GM12891 (cell line): ENCODE measurements at regions not wholly inside any gene's neighbourhood (a gene's known extent, or its start where the extent isn't known, plus 50 kb on each side); places are given as distances from the start of the nearest gene placed in this dataset.

Source experiments
- POLR2A ChIP-seq: IDR thresholded peaks from 2 replicates; pipeline ENCODE4 v1.6.1; 2011; ENCODE audit warnings: low read depth, low read length, control low read depth
- POLR2AphosphoS5 ChIP-seq: IDR thresholded peaks from 2 replicates; pipeline ENCODE4 v1.6.1; 2011; ENCODE audit warnings: low read depth, low read length, control low read depth
- SPI1 ChIP-seq: IDR thresholded peaks from 2 replicates; pipeline ENCODE4 v1.6.1; 2011; ENCODE audit warnings: low read depth, low read length, control low read depth
- TAF1 ChIP-seq: IDR thresholded peaks from 2 replicates; pipeline ENCODE4 v1.6.1; 2011; ENCODE audit warnings: low read depth, low read length, control low read depth

GRCh38 chr1:214933375-214933774 is 149.2 kb upstream of the KCNK2 start:
- TF ChIP-seq POLR2A (no peak), SPI1 (no peak), POLR2AphosphoS5 (no peak), TAF1 (no peak)
